ENCODE measurements at regions not wholly inside any gene's neighbourhood (a gene's known extent, or its start where the extent isn't known, plus 50 kb on each side); places are given as distances from the start of the nearest gene placed in this dataset.

- no peak overlapping the region for H3K4me2 ChIP-seq
Measured at GRCh38 chr10:89153971-89154370, 53.1 kb downstream of the CH25H start.

More at GRCh38 chr10:89153971-89154370, 53.1 kb downstream of the CH25H start:
- Histone ChIP-seq H2AFZ (ENCODE audit: low read depth) (no peak overlapping the region), H3K9me3 (no peaks in the 10 kb centered on the region), H3K27ac (ENCODE audit: low read depth in 2 of 2, low read length in 1 of 2) (no peak overlapping the region), H3K79me2 (ENCODE audit: insufficient read depth) (no peaks in the 10 kb centered on the region), H3K9me2 (no peaks in the 10 kb centered on the region), H4K20me1 (ENCODE audit: insufficient read depth) (no peaks in the 10 kb centered on the region), H3K4me1 (ENCODE audit: control insufficient read depth in 1 of 2, insufficient read depth in 2 of 2, low read depth in 1 of 2, low read length in 1 of 2) (0 out of 4 replicates have a peak, but pooled peaks cover 0 to 5% of the 10 kb centered on the region in 2 experiments), H3K36me3 (replicated peaks in 1 of 2; ENCODE audit: control insufficient read depth in 1 of 2, insufficient read depth in 2 of 2, low read length in 1 of 2) (no peaks in the 10 kb centered on the region), H3K9ac (no peak overlapping the region), H3K4me3 (ENCODE audit: low read depth in 2 of 2, low read length in 1 of 2) (no peak overlapping the region), H3K27me3 (ENCODE audit: insufficient read depth) (no peaks in the 10 kb centered on the region), H3F3A (replicated peaks; ENCODE audit: insufficient read depth) (no peaks in the 10 kb centered on the region)
- ChIA-PET CTCF (no interaction called here), POLR2A (no interaction called here)
- TF ChIP-seq NFIC (IDR thresholded peaks at IDR 0.05; ENCODE audit: borderline replicate concordance) (no peak), IRF3 (IDR thresholded peaks at IDR 0.05; ENCODE audit: low read depth, low read length) (no peak), PBX3 (IDR thresholded peaks at IDR 0.05) (no peak), MXI1 (IDR thresholded peaks at IDR 0.05; ENCODE audit: low read depth, low read length) (no peak), GATA2 (CRISPR knock-in tag; IDR thresholded peaks at IDR 0.05) (no peak), FOXJ3 (CRISPR knock-in tag; IDR thresholded peaks at IDR 0.05) (no peak), EZH2phosphoT487 (IDR thresholded peaks at IDR 0.05; ENCODE audit: borderline replicate concordance, low read depth) (no peak), POLR2AphosphoS5 (IDR thresholded peaks at IDR 0.05; ENCODE audit: low read depth, low read length) (no peak), FOXM1 (IDR thresholded peaks at IDR 0.05; ENCODE audit: low read depth) (no peak), YY1 (IDR thresholded peaks at IDR 0.05; ENCODE audit: low read depth) (no peak), CTCF (IDR thresholded peaks at IDR 0.05) (no peak), TCF12 (IDR thresholded peaks at IDR 0.05) (no peak), TEAD4 (IDR thresholded peaks at IDR 0.05; ENCODE audit: borderline replicate concordance, insufficient read depth) (no peak), SIN3A (IDR thresholded peaks at IDR 0.05; ENCODE audit: borderline replicate concordance, low read depth, low read length) (no peak), USF1 (IDR thresholded peaks at IDR 0.05; ENCODE audit: borderline replicate concordance, low read depth) (no peak)
- DNase-seq = no peak
- 62% methylated on average over 1 of the region's 1 CpG for WGBS (ENCODE audit: low lambda C conversion rate)

Measured in SK-N-SH (cell line).